Activated CD4-positive, alpha-beta T cell treated with anti-CD3 and anti-CD28 coated beads for 36 hours (primary cell): ENCODE measurements at regions not wholly inside any gene's neighbourhood (a gene's known extent, or its start where the extent isn't known, plus 50 kb on each side); places are given as distances from the start of the nearest gene placed in this dataset.

ENCODE experiments used
- ATAC-seq: fragments of 200-7000 bp; cut with Tn5 transposase; one replicate; pipeline ENCODE4 v1.10.0; 2021; ENCODE audit warnings: mild to moderate bottlenecking, moderate library complexity
- CTCF ChIA-PET: fragments of 350-600 bp; sonication (Branson Sonifier 250); formaldehyde crosslinking; loops from one replicate; lab custom pipeline; 2021; ENCODE audit warnings: antibody characterized with exemption; lab: Charles Lee
- POLR2A ChIA-PET: fragments of 350-600 bp; sonication (Branson Sonifier 250); formaldehyde crosslinking; loops from one replicate; lab custom pipeline; 2021; ENCODE audit warnings: antibody characterized with exemption, inconsistent platforms; lab: Charles Lee
- DNase-seq: peaks from one replicate; pipeline ENCODE4 v3.0.0-alpha.2; 2020
- H3K27ac Mint-ChIP-seq: one replicate; pipeline ENCODE4 v1.8.0; 2021; ENCODE audit warnings: mixed read lengths
- H3K27me3 Mint-ChIP-seq: one replicate; pipeline ENCODE4 v1.8.0; 2021; ENCODE audit warnings: mixed read lengths
- H3K36me3 Mint-ChIP-seq: one replicate; pipeline ENCODE4 v1.8.0; 2021; ENCODE audit warnings: low read depth, mixed read lengths
- H3K4me1 Mint-ChIP-seq: one replicate; pipeline ENCODE4 v1.8.0; 2021; ENCODE audit warnings: mixed read lengths
- H3K4me3 Mint-ChIP-seq: one replicate; pipeline ENCODE4 v1.8.0; 2021; ENCODE audit warnings: mild to moderate bottlenecking, moderate library complexity, mixed read lengths
- H3K9me3 Mint-ChIP-seq: one replicate; pipeline ENCODE4 v1.8.0; 2021; ENCODE audit warnings: low read depth, mixed read lengths
- intact Hi-C, 2 experiments: fragments of 100-400 bp; cut with DNase I in 1 of 2; cut with micrococcal nuclease in 1 of 2; formaldehyde crosslinking; loops; one replicate each; pipeline versions ENCODE4 v1.14.2 to v1.15.1; 2022 to 2024; cut with DNase I, micrococcal nuclease

DNA sequence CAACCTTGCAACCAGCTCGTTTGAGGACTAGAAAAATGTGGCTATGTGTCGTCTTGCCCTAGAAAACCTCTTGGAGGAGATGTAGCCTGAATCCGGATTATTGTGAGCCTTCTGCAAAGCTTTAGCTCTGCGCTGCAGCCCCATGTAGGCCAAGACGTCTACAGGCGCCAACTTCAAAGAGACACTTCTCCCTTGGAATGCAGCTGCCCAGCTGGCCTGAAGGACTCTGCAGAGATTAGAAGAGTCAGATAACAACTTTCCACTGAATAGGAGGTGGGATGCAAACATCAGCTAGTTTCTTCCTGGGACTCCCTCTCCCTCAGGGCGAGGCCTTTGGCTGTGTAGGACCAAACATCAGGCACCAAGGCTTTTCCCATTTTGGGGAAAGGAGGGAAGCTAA is 356.5 kb upstream of the IL12A start:
- POLR2A ChIA-PET, result no interaction called here
- H3K9me3 Mint-ChIP-seq, result no peaks in the 10 kb centered on the region
- no peak overlapping the region for H3K27ac Mint-ChIP-seq
- no peak overlapping the region for H3K4me3 Mint-ChIP-seq
- no peaks in the 10 kb centered on the region for H3K4me1 Mint-ChIP-seq
- H3K27me3 Mint-ChIP-seq, result no peaks in the 10 kb centered on the region
- no peaks in the 10 kb centered on the region for H3K36me3 Mint-ChIP-seq
- CTCF ChIA-PET, result no interaction called here
- no peak for ATAC-seq
- intact Hi-C loops, result no loop called here
- no peak for DNase-seq

DNA sequence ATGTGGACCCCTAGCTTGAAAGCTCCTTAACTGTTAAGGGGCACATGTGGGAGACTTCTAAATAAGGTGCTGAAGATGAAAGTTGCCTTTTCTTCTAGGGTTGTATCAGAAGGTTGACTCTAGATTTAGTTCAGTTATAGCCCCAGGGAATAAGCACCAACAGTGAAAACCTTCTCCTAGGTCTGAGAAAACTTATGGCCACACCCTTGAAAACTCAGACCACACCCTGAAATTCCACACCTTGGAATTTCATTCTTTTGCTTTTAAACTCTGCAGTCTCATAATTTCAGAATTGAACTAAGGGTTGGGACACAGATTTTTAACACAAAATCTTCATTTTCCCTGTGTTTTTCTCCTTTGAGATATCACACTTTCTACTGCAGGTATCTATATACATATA is 355.8 kb upstream of the IL12A start:
- ATAC-seq, result no peak
- POLR2A ChIA-PET, result no interaction called here
- Mint-ChIP-seq H3K9me3 (no peaks in the 10 kb centered on the region), H3K27ac (no peak overlapping the region), H3K36me3 (no peaks in the 10 kb centered on the region), H3K4me1 (no peaks in the 10 kb centered on the region), H3K27me3 (no peaks in the 10 kb centered on the region), H3K4me3 (no peak overlapping the region)
- no peak for DNase-seq
- CTCF ChIA-PET, result no interaction called here
- intact Hi-C loops, result no loop called here

GRCh38 chr3:159634483-159634882 is 354.2 kb upstream of the IL12A start:
- H3K4me1 Mint-ChIP-seq, result no peaks in the 10 kb centered on the region
- POLR2A ChIA-PET, result no interaction called here
- CTCF ChIA-PET, result no interaction called here
- no peak overlapping the region for H3K27ac Mint-ChIP-seq
- DNase-seq (no peak), ATAC-seq (no peak)
- H3K9me3 Mint-ChIP-seq, result no peaks in the 10 kb centered on the region
- H3K4me3 Mint-ChIP-seq, result no peak overlapping the region
- intact Hi-C loops, result no loop called here
- H3K36me3 Mint-ChIP-seq, result no peaks in the 10 kb centered on the region
- no peaks in the 10 kb centered on the region for H3K27me3 Mint-ChIP-seq

GRCh38 chr3:159635047-159635641 is 353.5 kb upstream of the IL12A start:
- no peaks in the 10 kb centered on the region for H3K4me1 Mint-ChIP-seq
- DNase-seq, result no peak
- H3K27me3 Mint-ChIP-seq, result no peaks in the 10 kb centered on the region
- ChIA-PET POLR2A (no interaction called here), CTCF (interaction anchor here (1.1 kb wide), 1 partner anchor 438 kb away, joined by 3 read pairs; no protein-coding TSS in a partner anchor)
- no peak overlapping the region for H3K4me3 Mint-ChIP-seq
- intact Hi-C loops, result no loop called here
- no peaks in the 10 kb centered on the region for H3K9me3 Mint-ChIP-seq
- no peaks in the 10 kb centered on the region for H3K36me3 Mint-ChIP-seq
- ATAC-seq, result no peak
- H3K27ac Mint-ChIP-seq, result no peak overlapping the region

- no peak overlapping the region for H3K4me3 Mint-ChIP-seq
- H3K4me1 Mint-ChIP-seq, result no peaks in the 10 kb centered on the region
- ChIA-PET CTCF (no interaction called here), POLR2A (no interaction called here)
- H3K36me3 Mint-ChIP-seq, result no peaks in the 10 kb centered on the region
- H3K9me3 Mint-ChIP-seq, result no peaks in the 10 kb centered on the region
- intact Hi-C loops, result no loop called here
- no peak for DNase-seq
- H3K27me3 Mint-ChIP-seq, result no peaks in the 10 kb centered on the region
- H3K27ac Mint-ChIP-seq, result no peak overlapping the region
- no peak for ATAC-seq
These were observed 350.6 kb upstream of the IL12A start for GRCh38 chr3:159637883-159638542.

GRCh38 chr3:159640225-159640624 is 348.4 kb upstream of the IL12A start:
- ATAC-seq (no peak), DNase-seq (no peak)
- intact Hi-C loops, result no loop called here
- POLR2A ChIA-PET, result no interaction called here
- Mint-ChIP-seq H3K27ac (no peak overlapping the region), H3K9me3 (no peaks in the 10 kb centered on the region), H3K4me1 (no peaks in the 10 kb centered on the region), H3K4me3 (no peak overlapping the region), H3K36me3 (no peaks in the 10 kb centered on the region), H3K27me3 (no peaks in the 10 kb centered on the region)
- CTCF ChIA-PET, result no interaction called here

GRCh38 chr3:159643406-159643805 is 345.2 kb upstream of the IL12A start:
- ATAC-seq, result no peak
- Mint-ChIP-seq H3K9me3 (no peaks in the 10 kb centered on the region), H3K27ac (no peak overlapping the region), H3K4me3 (no peak overlapping the region), H3K4me1 (no peaks in the 10 kb centered on the region), H3K36me3 (no peaks in the 10 kb centered on the region), H3K27me3 (no peaks in the 10 kb centered on the region)
- POLR2A ChIA-PET, result no interaction called here
- intact Hi-C loops, result no loop called here
- DNase-seq, result no peak
- CTCF ChIA-PET, result no interaction called here

GRCh38 chr3:159645874-159646273 is 342.8 kb upstream of the IL12A start:
- Mint-ChIP-seq H3K36me3 (no peaks in the 10 kb centered on the region), H3K27ac (no peak overlapping the region), H3K4me3 (no peak overlapping the region), H3K4me1 (no peaks in the 10 kb centered on the region), H3K9me3 (no peaks in the 10 kb centered on the region), H3K27me3 (no peaks in the 10 kb centered on the region)
- POLR2A ChIA-PET, result no interaction called here
- CTCF ChIA-PET, result no interaction called here
- DNase-seq, result no peak
- intact Hi-C loops, result no loop called here
- ATAC-seq, result no peak

GRCh38 chr3:159649951-159650350 is 338.7 kb upstream of the IL12A start:
- intact Hi-C loops, result no loop called here
- Mint-ChIP-seq H3K4me3 (no peak overlapping the region), H3K36me3 (no peaks in the 10 kb centered on the region), H3K27me3 (no peaks in the 10 kb centered on the region), H3K4me1 (no peaks in the 10 kb centered on the region), H3K9me3 (peaks cover 3% of the 10 kb centered on the region), H3K27ac (no peak overlapping the region)
- POLR2A ChIA-PET, result no interaction called here
- ATAC-seq (no peak), DNase-seq (no peak)
- CTCF ChIA-PET, result no interaction called here

DNA sequence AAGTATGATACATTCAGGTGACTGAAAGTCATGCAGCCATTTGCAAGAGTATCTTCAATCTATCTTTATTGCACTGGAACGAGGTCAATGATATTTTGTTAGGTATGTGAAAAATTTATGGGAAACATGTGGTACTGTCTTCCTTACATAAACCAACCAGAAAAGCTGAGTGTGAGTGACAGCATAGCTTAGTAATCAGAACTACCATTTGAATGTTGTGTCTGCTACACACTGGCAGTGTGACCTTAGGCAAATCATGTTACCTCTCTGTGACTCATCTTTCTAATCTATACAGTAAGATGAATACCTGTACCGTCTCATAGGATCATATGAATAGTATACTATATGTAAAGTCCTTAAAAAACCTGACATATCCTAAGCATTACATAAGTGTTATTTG is 337.9 kb upstream of the IL12A start:
- intact Hi-C loops, result no loop called here
- Mint-ChIP-seq H3K4me3 (no peak overlapping the region), H3K27me3 (no peaks in the 10 kb centered on the region), H3K27ac (no peak overlapping the region), H3K4me1 (no peaks in the 10 kb centered on the region), H3K9me3 (peaks cover 3% of the 10 kb centered on the region), H3K36me3 (no peaks in the 10 kb centered on the region)
- no peak for ATAC-seq
- ChIA-PET CTCF (no interaction called here), POLR2A (no interaction called here)
- no peak for DNase-seq

DNA sequence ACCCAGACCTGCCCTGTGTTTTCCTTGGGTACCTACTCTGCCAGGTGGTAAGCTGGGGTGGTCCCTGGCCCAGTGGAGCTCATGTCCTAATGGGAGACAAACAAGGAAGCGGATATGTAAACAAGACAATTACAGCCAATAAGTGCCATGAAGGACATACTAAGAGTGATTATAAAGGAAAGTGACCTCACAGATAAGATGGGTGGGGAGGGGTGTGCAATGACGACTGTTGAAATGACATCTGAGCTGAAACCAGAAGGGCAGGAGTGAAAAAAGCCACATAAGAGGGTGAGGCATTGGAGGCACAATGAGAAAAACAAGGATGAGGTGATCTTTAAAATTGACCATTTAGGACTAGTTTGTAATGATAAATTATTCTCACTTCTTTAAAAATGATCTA is 336.2 kb upstream of the IL12A start:
- no peak overlapping the region for H3K4me3 Mint-ChIP-seq
- intact Hi-C loops, result no loop called here

GRCh38 chr3:159654183-159655134 is 334.2 kb upstream of the IL12A start:
- H3K9me3 Mint-ChIP-seq, result peaks cover 3% of the 10 kb centered on the region
- H3K36me3 Mint-ChIP-seq, result no peaks in the 10 kb centered on the region
- no peak for ATAC-seq
- no peaks in the 10 kb centered on the region for H3K27me3 Mint-ChIP-seq
- POLR2A ChIA-PET, result no interaction called here
- no peak overlapping the region for H3K4me3 Mint-ChIP-seq
- no peak overlapping the region for H3K27ac Mint-ChIP-seq
- no peak for DNase-seq
- CTCF ChIA-PET, result no interaction called here
- no peaks in the 10 kb centered on the region for H3K4me1 Mint-ChIP-seq
- intact Hi-C loops, result no loop called here

More for the DNA sequence above, 336.2 kb upstream of the IL12A start:
- Mint-ChIP-seq H3K4me1 (no peaks in the 10 kb centered on the region), H3K36me3 (no peaks in the 10 kb centered on the region), H3K27ac (no peak overlapping the region), H3K27me3 (no peaks in the 10 kb centered on the region), H3K9me3 (peaks cover 3% of the 10 kb centered on the region)
- ChIA-PET CTCF (no interaction called here), POLR2A (no interaction called here)
- DNase-seq (no peak), ATAC-seq (no peak)
